Liver (tissue), 8 donors: ENCODE measurements at regions not wholly inside any gene's neighbourhood (a gene's known extent, or its start where the extent isn't known, plus 50 kb on each side); places are given as distances from the start of the nearest gene placed in this dataset.

Source experiments
- DNase-seq: peaks from one replicate; pipeline ENCODE4 v3.0.0-alpha.2; 2017; ENCODE audit warnings: low spot score
- H3K27ac ChIP-seq, 2 donors: one replicate each; pipeline ENCODE4 v1.7.0; 2013; ENCODE audit warnings: inconsistent platforms in 2 of 2, low read length in 2 of 2, control low read depth in 1 of 2, low read depth in 1 of 2, mild to moderate bottlenecking in 1 of 2
- H3K27me3 ChIP-seq, 4 donors: one replicate each; pipeline versions ENCODE4 v1.6.1 to v1.7.0; 2013; ENCODE audit warnings: low read length in 3 of 4, inconsistent platforms in 1 of 4, mild to moderate bottlenecking in 1 of 4, moderate library complexity in 1 of 4; ENCODE audit not compliant: control insufficient read depth in 4 of 4, insufficient read depth in 4 of 4
- H3K36me3 ChIP-seq, 4 donors: one replicate each; pipeline versions ENCODE4 v1.6.1 to v1.7.0; 2013; ENCODE audit warnings: low read length in 3 of 4, mild to moderate bottlenecking in 3 of 4, low read depth in 1 of 4, moderate library complexity in 1 of 4; ENCODE audit not compliant: control insufficient read depth in 4 of 4, insufficient read depth in 3 of 4
- H3K4me1 ChIP-seq, 4 donors: one replicate each; pipeline versions ENCODE4 v1.6.1 to v1.7.0; 2013; ENCODE audit warnings: low read length in 3 of 4, mild to moderate bottlenecking in 3 of 4, moderate library complexity in 1 of 4; ENCODE audit not compliant: control insufficient read depth in 4 of 4, insufficient read depth in 4 of 4
- H3K4me3 ChIP-seq, 3 donors: one replicate each; pipeline versions ENCODE4 v1.6.1 to v1.7.0; 2013; ENCODE audit warnings: low read length in 3 of 3, control low read depth in 1 of 3, low read depth in 1 of 3, mild to moderate bottlenecking in 1 of 3
- H3K9ac ChIP-seq, 2 donors: one replicate each; pipeline ENCODE4 v1.7.0; 2013; ENCODE audit warnings: low read length in 2 of 2, mild to moderate bottlenecking in 2 of 2, moderate library complexity in 2 of 2, control low read depth in 1 of 2, low read depth in 1 of 2
- H3K9me3 ChIP-seq, 4 donors: one replicate each; pipeline versions ENCODE4 v1.6.1 to v1.7.0; 2013; ENCODE audit warnings: low read length in 3 of 4; ENCODE audit not compliant: control insufficient read depth in 4 of 4
- EGR1 ChIP-seq, 2 donors: IDR thresholded peaks; 2 replicates each; pipeline ENCODE4 v1.6.1; 2016 to 2018; ENCODE audit warnings: antibody characterized with exemption in 2 of 2, low read depth in 2 of 2
- FOXA1 ChIP-seq: IDR thresholded peaks from 2 replicates; pipeline ENCODE4 v1.6.1; 2016; ENCODE audit warnings: antibody characterized with exemption
- FOXA2 ChIP-seq: IDR thresholded peaks from 2 replicates; pipeline ENCODE4 v1.6.1; 2016; ENCODE audit warnings: antibody characterized with exemption
- GABPA ChIP-seq, 2 donors: IDR thresholded peaks in 1 of 2; conservative IDR thresholded peaks in 1 of 2; 2 replicates each; pipeline ENCODE4 v1.6.1; 2016; ENCODE audit warnings: antibody characterized with exemption in 2 of 2, mild to moderate bottlenecking in 1 of 2, moderate library complexity in 1 of 2
- HNF4A ChIP-seq, 2 donors: conservative IDR thresholded peaks; 2 replicates each; pipeline ENCODE4 v1.6.1; 2016; ENCODE audit warnings: antibody characterized with exemption in 2 of 2, mild to moderate bottlenecking in 2 of 2
- HNF4G ChIP-seq: IDR thresholded peaks from 2 replicates; pipeline ENCODE4 v1.6.1; 2016; ENCODE audit warnings: antibody characterized with exemption
- JUND ChIP-seq, 2 donors: IDR thresholded peaks; 2 replicates each; pipeline ENCODE4 v1.6.1; 2016; ENCODE audit warnings: antibody characterized with exemption in 2 of 2
- NR2F2 ChIP-seq: IDR thresholded peaks from 2 replicates; pipeline ENCODE4 v1.6.1; 2016; ENCODE audit warnings: antibody characterized with exemption
- RAD21 ChIP-seq, 2 donors: IDR thresholded peaks; 2 replicates each; pipeline ENCODE4 v1.6.1; 2016; ENCODE audit warnings: antibody characterized with exemption in 2 of 2, mild to moderate bottlenecking in 2 of 2
- RXRA ChIP-seq, 2 donors: IDR thresholded peaks; 2 replicates each; pipeline ENCODE4 v1.6.1; 2017 to 2018; ENCODE audit warnings: antibody characterized with exemption in 2 of 2, mild to moderate bottlenecking in 1 of 2
- SP1 ChIP-seq: IDR thresholded peaks from 2 replicates; pipeline ENCODE4 v1.6.1; 2018; ENCODE audit warnings: antibody characterized with exemption, mild to moderate bottlenecking
- YY1 ChIP-seq: IDR thresholded peaks from 2 replicates; pipeline ENCODE4 v1.6.1; 2016; ENCODE audit warnings: antibody characterized with exemption, mild to moderate bottlenecking
- WGBS: extraction: QIAGEN DNeasy Blood & Tissue Kit; methylation state at CpG from one replicate; pipeline ENCODE4 v1.1.7; 2013; 5-methylcytosine and 5-hydroxymethylcytosine counted together
- TF ChIP-seq, protein P1 (sequence below): IDR thresholded peaks from 2 replicates; pipeline ENCODE4 v1.6.1; 2016; ENCODE audit warnings: antibody characterized with exemption, mild to moderate bottlenecking
- TF ChIP-seq, protein P2 (sequence below): IDR thresholded peaks from 2 replicates; pipeline ENCODE4 v1.6.1; 2016; ENCODE audit warnings: antibody characterized with exemption
- TF ChIP-seq, protein P3 (sequence below): IDR thresholded peaks from 2 replicates; pipeline ENCODE4 v1.6.1; 2016; ENCODE audit warnings: antibody characterized with exemption
- TF ChIP-seq, protein P4 (sequence below): fragments of 150-350 bp; IDR thresholded peaks from 2 replicates; pipeline ENCODE4 v1.5.1; 2017; ENCODE audit warnings: improper control_type of control experiment, low read depth, low read length; ENCODE audit not compliant: missing input control
- TF ChIP-seq, protein P5 (sequence below): IDR thresholded peaks from 2 replicates; pipeline ENCODE4 v1.6.1; 2016; ENCODE audit warnings: antibody characterized with exemption
- donor health status: healthy.
- donor health status: healthy.
- donor health status: healthy.
- donor health status: healthy.
- donor health status: healthy.

DNA sequence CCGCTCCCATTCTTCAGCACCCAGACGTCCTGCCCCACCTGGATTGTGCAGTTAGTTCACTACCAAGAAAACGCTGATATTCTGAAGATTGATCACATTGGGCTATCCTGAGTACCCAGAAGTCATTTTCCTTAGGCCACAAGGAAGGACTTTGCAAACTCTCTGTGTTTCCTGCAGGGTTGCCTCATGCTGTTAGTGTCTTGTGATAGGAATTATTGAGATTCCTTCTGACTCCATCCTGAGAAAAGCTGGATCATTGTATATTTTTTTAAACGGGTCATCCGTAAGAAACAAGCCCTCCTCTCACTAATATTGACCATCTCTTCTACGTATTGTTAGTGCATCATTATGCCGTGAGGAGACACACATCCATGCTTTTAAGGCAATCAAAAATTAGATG, 96.0 kb upstream of the DAPK1 start:
- WGBS: 95% methylated on average over 7 of the region's 7 CpGs
- Histone ChIP-seq H3K9ac (no peak overlapping the region), H3K36me3 (no peaks in the 10 kb centered on the region), H3K27me3 (no peaks in the 10 kb centered on the region), H3K9me3 (no peaks in the 10 kb centered on the region), H3K4me3 (no peak overlapping the region), H3K4me1 (peaks cover 8 to 29% (median 16%) of the 10 kb centered on the region in 4 donors), H3K27ac (no peak overlapping the region)
- DNase-seq: no peak
- TF ChIP-seq, protein P1, sequence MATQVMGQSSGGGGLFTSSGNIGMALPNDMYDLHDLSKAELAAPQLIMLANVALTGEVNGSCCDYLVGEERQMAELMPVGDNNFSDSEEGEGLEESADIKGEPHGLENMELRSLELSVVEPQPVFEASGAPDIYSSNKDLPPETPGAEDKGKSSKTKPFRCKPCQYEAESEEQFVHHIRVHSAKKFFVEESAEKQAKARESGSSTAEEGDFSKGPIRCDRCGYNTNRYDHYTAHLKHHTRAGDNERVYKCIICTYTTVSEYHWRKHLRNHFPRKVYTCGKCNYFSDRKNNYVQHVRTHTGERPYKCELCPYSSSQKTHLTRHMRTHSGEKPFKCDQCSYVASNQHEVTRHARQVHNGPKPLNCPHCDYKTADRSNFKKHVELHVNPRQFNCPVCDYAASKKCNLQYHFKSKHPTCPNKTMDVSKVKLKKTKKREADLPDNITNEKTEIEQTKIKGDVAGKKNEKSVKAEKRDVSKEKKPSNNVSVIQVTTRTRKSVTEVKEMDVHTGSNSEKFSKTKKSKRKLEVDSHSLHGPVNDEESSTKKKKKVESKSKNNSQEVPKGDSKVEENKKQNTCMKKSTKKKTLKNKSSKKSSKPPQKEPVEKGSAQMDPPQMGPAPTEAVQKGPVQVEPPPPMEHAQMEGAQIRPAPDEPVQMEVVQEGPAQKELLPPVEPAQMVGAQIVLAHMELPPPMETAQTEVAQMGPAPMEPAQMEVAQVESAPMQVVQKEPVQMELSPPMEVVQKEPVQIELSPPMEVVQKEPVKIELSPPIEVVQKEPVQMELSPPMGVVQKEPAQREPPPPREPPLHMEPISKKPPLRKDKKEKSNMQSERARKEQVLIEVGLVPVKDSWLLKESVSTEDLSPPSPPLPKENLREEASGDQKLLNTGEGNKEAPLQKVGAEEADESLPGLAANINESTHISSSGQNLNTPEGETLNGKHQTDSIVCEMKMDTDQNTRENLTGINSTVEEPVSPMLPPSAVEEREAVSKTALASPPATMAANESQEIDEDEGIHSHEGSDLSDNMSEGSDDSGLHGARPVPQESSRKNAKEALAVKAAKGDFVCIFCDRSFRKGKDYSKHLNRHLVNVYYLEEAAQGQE: no peak
- TF ChIP-seq FOXA2 (no peak), SP1 (no peak), RXRA (IDR thresholded peaks at IDR 0.05) (no peak), JUND (IDR thresholded peaks at IDR 0.05) (no peak), HNF4G (no peak), YY1 (no peak), NR2F2 (no peak), FOXA1 (no peak), HNF4A (conservative IDR thresholded peaks at IDR 0.05) (no peak)
- TF ChIP-seq, protein P2, sequence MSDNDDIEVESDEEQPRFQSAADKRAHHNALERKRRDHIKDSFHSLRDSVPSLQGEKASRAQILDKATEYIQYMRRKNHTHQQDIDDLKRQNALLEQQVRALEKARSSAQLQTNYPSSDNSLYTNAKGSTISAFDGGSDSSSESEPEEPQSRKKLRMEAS: no peak
- TF ChIP-seq, protein P3, sequence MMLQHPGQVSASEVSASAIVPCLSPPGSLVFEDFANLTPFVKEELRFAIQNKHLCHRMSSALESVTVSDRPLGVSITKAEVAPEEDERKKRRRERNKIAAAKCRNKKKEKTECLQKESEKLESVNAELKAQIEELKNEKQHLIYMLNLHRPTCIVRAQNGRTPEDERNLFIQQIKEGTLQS: no peak
- TF ChIP-seq, protein P4, sequence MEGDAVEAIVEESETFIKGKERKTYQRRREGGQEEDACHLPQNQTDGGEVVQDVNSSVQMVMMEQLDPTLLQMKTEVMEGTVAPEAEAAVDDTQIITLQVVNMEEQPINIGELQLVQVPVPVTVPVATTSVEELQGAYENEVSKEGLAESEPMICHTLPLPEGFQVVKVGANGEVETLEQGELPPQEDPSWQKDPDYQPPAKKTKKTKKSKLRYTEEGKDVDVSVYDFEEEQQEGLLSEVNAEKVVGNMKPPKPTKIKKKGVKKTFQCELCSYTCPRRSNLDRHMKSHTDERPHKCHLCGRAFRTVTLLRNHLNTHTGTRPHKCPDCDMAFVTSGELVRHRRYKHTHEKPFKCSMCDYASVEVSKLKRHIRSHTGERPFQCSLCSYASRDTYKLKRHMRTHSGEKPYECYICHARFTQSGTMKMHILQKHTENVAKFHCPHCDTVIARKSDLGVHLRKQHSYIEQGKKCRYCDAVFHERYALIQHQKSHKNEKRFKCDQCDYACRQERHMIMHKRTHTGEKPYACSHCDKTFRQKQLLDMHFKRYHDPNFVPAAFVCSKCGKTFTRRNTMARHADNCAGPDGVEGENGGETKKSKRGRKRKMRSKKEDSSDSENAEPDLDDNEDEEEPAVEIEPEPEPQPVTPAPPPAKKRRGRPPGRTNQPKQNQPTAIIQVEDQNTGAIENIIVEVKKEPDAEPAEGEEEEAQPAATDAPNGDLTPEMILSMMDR: no peak

DNA sequence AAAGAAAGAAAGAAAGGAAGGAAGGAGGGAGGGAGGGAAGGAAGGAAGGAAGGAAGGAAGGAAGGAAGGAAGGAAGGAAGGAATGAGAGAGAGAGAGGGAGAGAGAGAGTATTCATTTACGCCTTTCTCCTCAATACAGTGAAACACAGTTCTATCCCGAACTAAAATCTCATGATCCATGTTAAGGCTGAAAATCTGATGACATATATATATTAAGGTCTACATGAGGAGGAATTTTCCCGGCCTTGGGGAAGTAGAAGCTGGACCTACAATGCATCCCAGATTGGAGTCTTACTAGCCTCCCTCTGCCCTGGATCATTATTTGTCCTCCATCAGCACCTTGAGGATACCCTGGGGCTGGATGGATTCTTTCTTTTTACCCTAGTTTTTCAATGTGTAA, 95.1 kb upstream of the DAPK1 start:
- Histone ChIP-seq H3K9me3 (no peaks in the 10 kb centered on the region), H3K4me1 (peaks cover 5 to 31% (median 17%) of the 10 kb centered on the region in 4 donors), H3K27me3 (no peaks in the 10 kb centered on the region), H3K36me3 (no peaks in the 10 kb centered on the region), H3K4me3 (no peak overlapping the region), H3K9ac (no peak overlapping the region), H3K27ac (no peak overlapping the region)
- WGBS: 96% methylated on average over 3 of the region's 3 CpGs
- TF ChIP-seq EGR1 (IDR thresholded peaks at IDR 0.05; ENCODE audit: low read depth in 2 of 2) (no peak), RAD21 (IDR thresholded peaks at IDR 0.05) (no peak), NR2F2 (no peak), FOXA2 (no peak), SP1 (no peak), JUND (IDR thresholded peaks at IDR 0.05) (no peak), HNF4A (conservative IDR thresholded peaks at IDR 0.05) (no peak), GABPA (IDR thresholded peaks at IDR 0.05 in 1 of 2, conservative IDR thresholded peaks at IDR 0.05 in 1 of 2) (no peak), YY1 (no peak), FOXA1 (no peak), RXRA (IDR thresholded peaks at IDR 0.05) (no peak)
- TF ChIP-seq, protein P2: no peak
- TF ChIP-seq, protein P5, sequence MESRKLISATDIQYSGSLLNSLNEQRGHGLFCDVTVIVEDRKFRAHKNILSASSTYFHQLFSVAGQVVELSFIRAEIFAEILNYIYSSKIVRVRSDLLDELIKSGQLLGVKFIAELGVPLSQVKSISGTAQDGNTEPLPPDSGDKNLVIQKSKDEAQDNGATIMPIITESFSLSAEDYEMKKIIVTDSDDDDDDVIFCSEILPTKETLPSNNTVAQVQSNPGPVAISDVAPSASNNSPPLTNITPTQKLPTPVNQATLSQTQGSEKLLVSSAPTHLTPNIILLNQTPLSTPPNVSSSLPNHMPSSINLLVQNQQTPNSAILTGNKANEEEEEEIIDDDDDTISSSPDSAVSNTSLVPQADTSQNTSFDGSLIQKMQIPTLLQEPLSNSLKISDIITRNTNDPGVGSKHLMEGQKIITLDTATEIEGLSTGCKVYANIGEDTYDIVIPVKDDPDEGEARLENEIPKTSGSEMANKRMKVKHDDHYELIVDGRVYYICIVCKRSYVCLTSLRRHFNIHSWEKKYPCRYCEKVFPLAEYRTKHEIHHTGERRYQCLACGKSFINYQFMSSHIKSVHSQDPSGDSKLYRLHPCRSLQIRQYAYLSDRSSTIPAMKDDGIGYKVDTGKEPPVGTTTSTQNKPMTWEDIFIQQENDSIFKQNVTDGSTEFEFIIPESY: no peak
- TF ChIP-seq, protein P3: no peak
- no peak for DNase-seq
